HCT116 (cell line): ENCODE measurements at regions not wholly inside any gene's neighbourhood (a gene's known extent, or its start where the extent isn't known, plus 50 kb on each side); places are given as distances from the start of the nearest gene placed in this dataset.

Source experiments
- ATAC-seq: fragments of 200-7000 bp; cut with Tn5 transposase; 2 replicates; pipeline ENCODE4 v1.9.1; 2020; ENCODE audit warnings: mild to moderate bottlenecking, moderate library complexity
- BruUV-seq: library from RNA; stranded (reverse); fragments of 400-500 nt; replicated peaks from 2 replicates; lab custom pipeline; 2021; lab: Mats Ljungman, UMichigan
- CTCF ChIA-PET: fragments of 300-600 bp; sonication (Branson Sonifier 250); formaldehyde crosslinking; loops from one replicate; lab custom pipeline; 2021; ENCODE audit warnings: antibody characterized with exemption; lab: Charles Lee
- POLR2A ChIA-PET: fragments of 300-600, 350-600 bp; sonication (Branson Sonifier 250); formaldehyde crosslinking; loops from one replicate; lab custom pipeline; 2021; ENCODE audit warnings: antibody characterized with exemption; lab: Charles Lee
- RAD21 ChIA-PET, 2 experiments: fragments of 300-600 bp; sonication (Branson Sonifier 250); formaldehyde crosslinking; loops; one replicate each; lab custom pipeline; 2023; ENCODE audit warnings: low total read pairs in 2 of 2; ENCODE audit not compliant: uncharacterized antibody in 2 of 2, unreplicated experiment in 2 of 2, low non-redundant PET in 1 of 2; lab: Charles Lee
- DNase-seq: peaks from one replicate; pipeline ENCODE4 v3.0.0-alpha.2; 2010; ENCODE audit warnings: low read depth, low spot score
- H2AFZ ChIP-seq: fragments of 200-600 bp; shearing (Covaris generic), sonication (generic); 2 replicates; pipeline ENCODE4 v1.6.1; 2017; ENCODE audit warnings: low read depth, mixed run types, mixed read lengths, antibody characterized with exemption, low read length; ENCODE audit not compliant: poor library complexity, severe bottlenecking
- H3K27ac ChIP-seq: 2 replicates; pipeline ENCODE4 v1.5.1; 2012; ENCODE audit warnings: low read depth, low read length
- H3K27me3 ChIP-seq: fragments of 200-600 bp; sonication (generic); 2 replicates; pipeline ENCODE4 v1.6.1; 2016; ENCODE audit warnings: mixed run types, low read length, mixed read lengths; ENCODE audit not compliant: insufficient read depth
- H3K36me3 ChIP-seq, 2 experiments: fragments of 200-500 bp in 1 of 2; fragments of 200-600 bp in 1 of 2; sonication (Bioruptor generic) in 1 of 2; sonication (generic) in 1 of 2; 2 replicates each; pipeline versions ENCODE4 v1.5.1 to v1.6.1; 2014 to 2016; ENCODE audit warnings: low read length in 2 of 2, inconsistent platforms in 1 of 2, mixed read lengths in 1 of 2, mixed run types in 1 of 2; ENCODE audit not compliant: insufficient read depth in 2 of 2, control insufficient read depth in 1 of 2
- H3K4me1 ChIP-seq, 2 experiments: fragments of 200-600 bp in 1 of 2; sonication (generic) in 1 of 2; 2 replicates each; pipeline versions ENCODE4 v1.5.1 to v1.6.1; 2012 to 2017; ENCODE audit warnings: low read length in 2 of 2, inconsistent platforms in 1 of 2, mild to moderate bottlenecking in 1 of 2, mixed read lengths in 1 of 2, mixed run types in 1 of 2, moderate library complexity in 1 of 2; ENCODE audit not compliant: insufficient read depth in 2 of 2, control insufficient read depth in 1 of 2
- H3K4me2 ChIP-seq: fragments of 200-600 bp; sonication (generic); 2 replicates; pipeline ENCODE4 v1.6.1; 2017; ENCODE audit warnings: mixed run types, low read length, mixed read lengths
- H3K4me3 ChIP-seq, 2 experiments: fragments of 200-600 bp in 1 of 2; sonication (generic) in 1 of 2; replicated peaks in 1 of 2; 2 replicates each; pipeline ENCODE4 v1.5.1; 2011 to 2016; ENCODE audit warnings: low read length in 2 of 2, control low read depth in 1 of 2, low read depth in 1 of 2, mild to moderate bottlenecking in 1 of 2, mixed read lengths in 1 of 2, mixed run types in 1 of 2
- H3K79me2 ChIP-seq: fragments of 200-600 bp; sonication (generic); 2 replicates; pipeline ENCODE4 v1.6.1; 2017; ENCODE audit warnings: mild to moderate bottlenecking, mixed run types, low read length, moderate library complexity, mixed read lengths; ENCODE audit not compliant: insufficient read depth
- H3K9ac ChIP-seq: fragments of 200-600 bp; sonication (generic); 2 replicates; pipeline ENCODE4 v1.6.1; 2016; ENCODE audit warnings: low read length, mixed read lengths
- H3K9me2 ChIP-seq: fragments of 200-600 bp; sonication (generic), shearing (Covaris generic); 2 replicates; pipeline ENCODE4 v1.6.1; 2017; ENCODE audit warnings: mixed run types, mild to moderate bottlenecking, moderate library complexity; ENCODE audit not compliant: insufficient read depth
- H3K9me3 ChIP-seq, 2 experiments: fragments of 200-500 bp in 1 of 2; fragments of 200-600 bp in 1 of 2; sonication (Bioruptor generic) in 1 of 2; sonication (generic) in 1 of 2; 2 replicates each; pipeline ENCODE4 v1.6.1; 2014 to 2017; ENCODE audit warnings: low read length in 2 of 2, mixed read lengths in 2 of 2, inconsistent platforms in 1 of 2, low read depth in 1 of 2, mild to moderate bottlenecking in 1 of 2, mixed run types in 1 of 2, moderate library complexity in 1 of 2; ENCODE audit not compliant: control insufficient read depth in 1 of 2, insufficient read depth in 1 of 2
- H4K20me1 ChIP-seq: fragments of 200-600 bp; sonication (generic), shearing (Covaris generic); 2 replicates; pipeline ENCODE4 v1.6.1; 2017; ENCODE audit warnings: mixed run types, mild to moderate bottlenecking, moderate library complexity; ENCODE audit not compliant: insufficient read depth
- CBX3 ChIP-seq: IDR thresholded peaks from 2 replicates; pipeline ENCODE4 v1.6.1; 2012; ENCODE audit warnings: low read depth
- CEBPB ChIP-seq: IDR thresholded peaks from 2 replicates; pipeline ENCODE4 v1.6.1; 2012; ENCODE audit warnings: low read depth
- ELF1 ChIP-seq: IDR thresholded peaks from 2 replicates; pipeline ENCODE4 v1.6.1; 2012; ENCODE audit warnings: low read depth, borderline replicate concordance
- EZH2 ChIP-seq: fragments of 200-600 bp; sonication (generic); IDR thresholded peaks from 2 replicates; pipeline ENCODE4 v1.6.1; 2017; ENCODE audit warnings: antibody characterized with exemption, mixed run types
- EZH2phosphoT487 ChIP-seq: fragments of 200-600 bp; IDR thresholded peaks from 2 replicates; pipeline ENCODE4 v1.6.1; 2018; ENCODE audit warnings: antibody characterized with exemption, borderline replicate concordance
- JUND ChIP-seq: IDR thresholded peaks from 2 replicates; pipeline ENCODE4 v1.6.1; 2012
- POLR2A ChIP-seq: IDR thresholded peaks from 2 replicates; pipeline ENCODE4 v1.7.0; 2011; ENCODE audit warnings: borderline replicate concordance; ENCODE audit not compliant: insufficient read depth, insufficient read length; ENCODE audit errors: extremely low read depth
- RAD21 ChIP-seq: IDR thresholded peaks from 2 replicates; pipeline ENCODE4 v1.6.1; 2012; ENCODE audit warnings: low read depth, mild to moderate bottlenecking
- TCF7L2 ChIP-seq: IDR thresholded peaks from 2 replicates; pipeline ENCODE4 v1.7.0; 2011; ENCODE audit warnings: borderline replicate concordance, inconsistent platforms; ENCODE audit not compliant: insufficient read depth, insufficient read length; ENCODE audit errors: extremely low read depth
- ZNF274 ChIP-seq: fragments of 200-500 bp; sonication (Bioruptor generic); IDR thresholded peaks from 2 replicates; pipeline ENCODE4 v1.6.1; 2014; ENCODE audit warnings: mild to moderate bottlenecking, low read depth, low read length, inconsistent platforms
- intact Hi-C: fragments of 100-400 bp; cut with micrococcal nuclease; formaldehyde crosslinking; loops from 2 replicates; pipeline ENCODE4 v1.10.0; 2022
- TF ChIP-seq, protein P1 (sequence below): IDR thresholded peaks from 2 replicates; pipeline ENCODE4 v1.6.1; 2011; ENCODE audit warnings: mild to moderate bottlenecking, low read length, moderate library complexity; ENCODE audit not compliant: insufficient replicate concordance; ENCODE audit errors: extremely low read depth
- TF ChIP-seq, protein P2 (sequence below): IDR thresholded peaks from 2 replicates; pipeline ENCODE4 v1.6.1; 2012; ENCODE audit warnings: low read depth

DNA sequence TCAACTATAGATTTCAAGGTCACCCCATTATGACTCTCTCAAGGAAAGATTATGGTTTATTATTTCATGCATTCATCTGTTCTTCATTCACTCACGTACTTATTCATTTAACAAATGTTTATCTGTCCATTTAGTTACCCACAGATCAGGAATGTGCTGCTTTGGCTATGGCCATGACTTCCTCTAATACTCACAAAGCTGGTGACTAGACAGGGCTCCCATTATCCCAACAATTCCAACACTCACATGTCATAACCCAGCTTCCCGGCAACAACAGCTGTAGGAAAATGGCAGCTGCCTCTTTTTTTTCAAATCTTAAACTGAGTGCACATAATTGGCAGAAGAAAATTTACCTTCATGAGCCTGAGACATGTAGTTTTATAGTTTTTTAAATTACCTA, 190.8 kb upstream of the CCDC196 start:
- ATAC-seq: no peak
- Histone ChIP-seq H3K4me3 (no peak overlapping the region), H3K36me3 (no peaks in the 10 kb centered on the region)
- TF ChIP-seq ZNF274 (no peak), CEBPB (no peak), TCF7L2 (no peak), JUND (no peak)
- TF ChIP-seq, protein P1, sequence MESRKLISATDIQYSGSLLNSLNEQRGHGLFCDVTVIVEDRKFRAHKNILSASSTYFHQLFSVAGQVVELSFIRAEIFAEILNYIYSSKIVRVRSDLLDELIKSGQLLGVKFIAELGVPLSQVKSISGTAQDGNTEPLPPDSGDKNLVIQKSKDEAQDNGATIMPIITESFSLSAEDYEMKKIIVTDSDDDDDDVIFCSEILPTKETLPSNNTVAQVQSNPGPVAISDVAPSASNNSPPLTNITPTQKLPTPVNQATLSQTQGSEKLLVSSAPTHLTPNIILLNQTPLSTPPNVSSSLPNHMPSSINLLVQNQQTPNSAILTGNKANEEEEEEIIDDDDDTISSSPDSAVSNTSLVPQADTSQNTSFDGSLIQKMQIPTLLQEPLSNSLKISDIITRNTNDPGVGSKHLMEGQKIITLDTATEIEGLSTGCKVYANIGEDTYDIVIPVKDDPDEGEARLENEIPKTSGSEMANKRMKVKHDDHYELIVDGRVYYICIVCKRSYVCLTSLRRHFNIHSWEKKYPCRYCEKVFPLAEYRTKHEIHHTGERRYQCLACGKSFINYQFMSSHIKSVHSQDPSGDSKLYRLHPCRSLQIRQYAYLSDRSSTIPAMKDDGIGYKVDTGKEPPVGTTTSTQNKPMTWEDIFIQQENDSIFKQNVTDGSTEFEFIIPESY: no peak
- TF ChIP-seq, all 23 proteins: peak for 0
- ChIA-PET POLR2A (no interaction called here), CTCF (no interaction called here), RAD21 (no interaction called here)
- no peaks in the 10 kb centered on the region for H3K9me3 ChIP-seq
- H3K4me2 ChIP-seq: no peak overlapping the region
- BruUV-seq: no TSS peak
- H2AFZ ChIP-seq: no peak overlapping the region
- no peak for DNase-seq
- H3K79me2 ChIP-seq: no peaks in the 10 kb centered on the region
- H3K4me1 ChIP-seq: no peaks in the 10 kb centered on the region
- H4K20me1 ChIP-seq: no peaks in the 10 kb centered on the region
- H3K27me3 ChIP-seq: no peaks in the 10 kb centered on the region
- H3K9ac ChIP-seq: no peak overlapping the region
- no peaks in the 10 kb centered on the region for H3K9me2 ChIP-seq
- H3K27ac ChIP-seq: no peak overlapping the region
- intact Hi-C loops: no loop called here

DNA sequence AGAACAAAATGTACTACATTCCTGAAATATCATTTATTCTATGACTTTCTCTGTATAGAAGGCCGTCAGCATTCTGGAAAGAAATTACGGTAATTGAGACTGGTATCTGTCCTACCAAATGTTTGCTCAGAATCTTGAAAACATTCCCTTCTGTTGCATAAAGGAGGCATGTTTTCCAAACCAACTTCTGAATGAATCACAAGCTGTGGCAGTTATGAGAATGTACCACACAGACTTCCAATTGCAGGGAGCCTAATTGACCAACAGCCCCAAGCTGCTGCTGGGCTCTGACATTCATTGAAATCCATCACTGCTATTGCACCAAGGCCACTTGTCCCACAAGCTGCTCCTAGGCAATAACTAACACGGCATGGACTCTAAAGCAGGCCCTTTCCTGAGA, 185.3 kb upstream of the CCDC196 start:
- intact Hi-C loops: no loop called here
- POLR2A ChIA-PET: no interaction called here
- H3K4me2 ChIP-seq: no peak overlapping the region
- RAD21 ChIA-PET: no interaction called here
- no peaks in the 10 kb centered on the region for H3K36me3 ChIP-seq
- H3K4me3 ChIP-seq: no peak overlapping the region
- no peak overlapping the region for H3K27ac ChIP-seq
- ATAC-seq: no peak
- DNase-seq: no peak
- CTCF ChIA-PET: no interaction called here
- H3K9me2 ChIP-seq: no peaks in the 10 kb centered on the region
- no peaks in the 10 kb centered on the region for H3K79me2 ChIP-seq
- BruUV-seq: no TSS peak
- no peaks in the 10 kb centered on the region for H3K4me1 ChIP-seq
- H3K9ac ChIP-seq: no peak overlapping the region
- H4K20me1 ChIP-seq: no peaks in the 10 kb centered on the region
- H3K9me3 ChIP-seq: no peaks in the 10 kb centered on the region
- no peak overlapping the region for H2AFZ ChIP-seq
- no peaks in the 10 kb centered on the region for H3K27me3 ChIP-seq
- TF ChIP-seq EZH2 (no peak), POLR2A (no peak), EZH2phosphoT487 (no peak), ZNF274 (no peak), CEBPB (no peak), TCF7L2 (no peak), CBX3 (no peak), RAD21 (no peak), ELF1 (no peak)
- TF ChIP-seq, protein P2, sequence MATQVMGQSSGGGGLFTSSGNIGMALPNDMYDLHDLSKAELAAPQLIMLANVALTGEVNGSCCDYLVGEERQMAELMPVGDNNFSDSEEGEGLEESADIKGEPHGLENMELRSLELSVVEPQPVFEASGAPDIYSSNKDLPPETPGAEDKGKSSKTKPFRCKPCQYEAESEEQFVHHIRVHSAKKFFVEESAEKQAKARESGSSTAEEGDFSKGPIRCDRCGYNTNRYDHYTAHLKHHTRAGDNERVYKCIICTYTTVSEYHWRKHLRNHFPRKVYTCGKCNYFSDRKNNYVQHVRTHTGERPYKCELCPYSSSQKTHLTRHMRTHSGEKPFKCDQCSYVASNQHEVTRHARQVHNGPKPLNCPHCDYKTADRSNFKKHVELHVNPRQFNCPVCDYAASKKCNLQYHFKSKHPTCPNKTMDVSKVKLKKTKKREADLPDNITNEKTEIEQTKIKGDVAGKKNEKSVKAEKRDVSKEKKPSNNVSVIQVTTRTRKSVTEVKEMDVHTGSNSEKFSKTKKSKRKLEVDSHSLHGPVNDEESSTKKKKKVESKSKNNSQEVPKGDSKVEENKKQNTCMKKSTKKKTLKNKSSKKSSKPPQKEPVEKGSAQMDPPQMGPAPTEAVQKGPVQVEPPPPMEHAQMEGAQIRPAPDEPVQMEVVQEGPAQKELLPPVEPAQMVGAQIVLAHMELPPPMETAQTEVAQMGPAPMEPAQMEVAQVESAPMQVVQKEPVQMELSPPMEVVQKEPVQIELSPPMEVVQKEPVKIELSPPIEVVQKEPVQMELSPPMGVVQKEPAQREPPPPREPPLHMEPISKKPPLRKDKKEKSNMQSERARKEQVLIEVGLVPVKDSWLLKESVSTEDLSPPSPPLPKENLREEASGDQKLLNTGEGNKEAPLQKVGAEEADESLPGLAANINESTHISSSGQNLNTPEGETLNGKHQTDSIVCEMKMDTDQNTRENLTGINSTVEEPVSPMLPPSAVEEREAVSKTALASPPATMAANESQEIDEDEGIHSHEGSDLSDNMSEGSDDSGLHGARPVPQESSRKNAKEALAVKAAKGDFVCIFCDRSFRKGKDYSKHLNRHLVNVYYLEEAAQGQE: no peak
- TF ChIP-seq, protein P1: no peak
